ENCODE measurements at regions not wholly inside any gene's neighbourhood (a gene's known extent, or its start where the extent isn't known, plus 50 kb on each side); places are given as distances from the start of the nearest gene placed in this dataset.
"Not testable (repeated sequence)": the region's sequence is repeated elsewhere in the genome, so short reads cannot be mapped to it uniquely, and the experiment has no call there.

- no peak for DNase-seq
Observed at GRCh38 chr4:116539744-116540143, 545.6 kb downstream of the TRAM1L1 start.

GRCh38 chr4:116537828-116538227 lies 547.5 kb downstream of the TRAM1L1 start:
- no peak for DNase-seq

- DNase-seq = not testable (repeated sequence)
Observed at GRCh38 chr4:116536024-116536423, 549.4 kb downstream of the TRAM1L1 start.

- no peak for DNase-seq
Observed at GRCh38 chr4:116531870-116532269, 553.5 kb downstream of the TRAM1L1 start.

GRCh38 chr4:116531026-116531425 lies 554.4 kb downstream of the TRAM1L1 start:
- no peak for DNase-seq

GRCh38 chr4:116530048-116530447 lies 555.3 kb downstream of the TRAM1L1 start:
- no peak for DNase-seq

- no peak for DNase-seq
Observed at GRCh38 chr4:116529129-116529528, 556.2 kb downstream of the TRAM1L1 start.

GRCh38 chr4:116522922-116523321 lies 562.5 kb downstream of the TRAM1L1 start:
- DNase-seq = no peak

- DNase-seq = no peak
Observed at GRCh38 chr4:116520886-116521285, 564.5 kb downstream of the TRAM1L1 start.

GRCh38 chr4:116516711-116517110 lies 568.7 kb downstream of the TRAM1L1 start:
- DNase-seq = no peak

- DNase-seq = no peak
Observed at GRCh38 chr4:116515959-116516358, 569.4 kb downstream of the TRAM1L1 start.

GRCh38 chr4:116512552-116512951 lies 572.8 kb downstream of the TRAM1L1 start:
- DNase-seq = no peak

- no peak for DNase-seq
Observed at GRCh38 chr4:116501954-116502353, 583.4 kb downstream of the TRAM1L1 start.

- no peak for DNase-seq
Observed at GRCh38 chr4:116500225-116500624, 585.2 kb downstream of the TRAM1L1 start.

- no peak for DNase-seq
Observed at GRCh38 chr4:116489739-116490138, 595.6 kb downstream of the TRAM1L1 start.

- no peak for DNase-seq
Observed at GRCh38 chr4:116486401-116486800, 599.0 kb downstream of the TRAM1L1 start.

GRCh38 chr4:116480546-116480945 lies 604.8 kb downstream of the TRAM1L1 start:
- peak; percentile 12 for DNase-seq

- DNase-seq = no peak
Observed at GRCh38 chr4:116478343-116478742, 607.0 kb downstream of the TRAM1L1 start.

- no peak for DNase-seq
Observed at GRCh38 chr4:116469582-116469981, 615.8 kb downstream of the TRAM1L1 start.

- DNase-seq = no peak
Observed at GRCh38 chr4:116453127-116453526, 632.2 kb downstream of the TRAM1L1 start.

- no peak for DNase-seq
Observed at GRCh38 chr4:116449764-116450163, 635.6 kb downstream of the TRAM1L1 start.

GRCh38 chr4:116444117-116444516 lies 641.3 kb downstream of the TRAM1L1 start:
- no peak for DNase-seq

- DNase-seq = peak; percentile 3
Observed at GRCh38 chr4:116438981-116439729, 646.2 kb downstream of the TRAM1L1 start.

GRCh38 chr4:116438417-116438816 lies 647.0 kb downstream of the TRAM1L1 start:
- no peak for DNase-seq

GRCh38 chr4:116427666-116428065 lies 657.7 kb downstream of the TRAM1L1 start:
- no peak for DNase-seq
